HG03342 (cell line): ENCODE measurements at regions not wholly inside any gene's neighbourhood (a gene's known extent, or its start where the extent isn't known, plus 50 kb on each side); places are given as distances from the start of the nearest gene placed in this dataset.

Experiments used
- ATAC-seq: cut with Tn5 transposase; IDR thresholded peaks from one replicate; pipeline ENCODE4 v1.9.1; 2021; ENCODE audit warnings: mild to moderate bottlenecking, moderate library complexity; ENCODE audit not compliant: unreplicated experiment

GRCh38 chr2:12050396-12050795 lies 304.0 kb downstream of the LPIN1 start:
- no peak for ATAC-seq

DNA sequence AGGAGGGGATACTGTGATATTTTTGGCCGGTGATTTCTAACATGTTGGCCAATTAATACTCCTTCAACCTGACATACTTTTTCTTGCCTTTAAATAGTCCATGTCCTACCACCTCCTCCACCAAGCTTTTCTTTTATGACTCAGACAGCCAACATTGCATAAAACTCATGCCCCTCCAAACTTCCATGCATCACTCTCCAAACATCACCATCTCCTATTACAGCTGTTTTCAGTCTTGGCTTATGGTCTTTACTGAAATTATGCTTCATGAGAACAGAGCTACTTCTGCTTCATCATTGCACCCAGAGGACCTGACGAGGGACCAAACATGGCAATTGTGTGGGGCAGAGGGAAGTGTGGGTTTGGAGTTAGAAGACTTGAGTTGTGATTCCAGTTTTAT lies 305.4 kb downstream of the LPIN1 start:
- ATAC-seq = no peak

DNA sequence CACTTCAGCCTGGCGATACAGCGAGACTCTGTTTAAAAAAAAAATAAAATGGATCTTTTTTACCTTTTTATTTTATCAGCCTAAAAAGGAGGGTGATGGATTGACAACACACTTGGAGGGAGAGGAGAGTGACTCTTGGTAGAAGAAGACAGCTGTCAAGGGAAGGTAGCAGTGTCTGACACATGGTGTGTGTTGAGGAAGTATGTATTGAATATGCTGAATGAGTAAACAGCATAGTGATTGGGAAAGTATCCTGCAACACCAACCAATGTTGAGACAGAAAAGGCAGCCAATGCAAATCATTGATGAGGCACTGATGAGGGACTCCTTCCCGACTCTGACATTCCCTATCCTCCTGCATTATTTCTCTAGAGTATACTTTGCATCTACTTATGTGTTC lies 306.4 kb downstream of the LPIN1 start:
- ATAC-seq = no peak

GRCh38 chr2:12054956-12055618 lies 308.7 kb downstream of the LPIN1 start:
- no peak for ATAC-seq

DNA sequence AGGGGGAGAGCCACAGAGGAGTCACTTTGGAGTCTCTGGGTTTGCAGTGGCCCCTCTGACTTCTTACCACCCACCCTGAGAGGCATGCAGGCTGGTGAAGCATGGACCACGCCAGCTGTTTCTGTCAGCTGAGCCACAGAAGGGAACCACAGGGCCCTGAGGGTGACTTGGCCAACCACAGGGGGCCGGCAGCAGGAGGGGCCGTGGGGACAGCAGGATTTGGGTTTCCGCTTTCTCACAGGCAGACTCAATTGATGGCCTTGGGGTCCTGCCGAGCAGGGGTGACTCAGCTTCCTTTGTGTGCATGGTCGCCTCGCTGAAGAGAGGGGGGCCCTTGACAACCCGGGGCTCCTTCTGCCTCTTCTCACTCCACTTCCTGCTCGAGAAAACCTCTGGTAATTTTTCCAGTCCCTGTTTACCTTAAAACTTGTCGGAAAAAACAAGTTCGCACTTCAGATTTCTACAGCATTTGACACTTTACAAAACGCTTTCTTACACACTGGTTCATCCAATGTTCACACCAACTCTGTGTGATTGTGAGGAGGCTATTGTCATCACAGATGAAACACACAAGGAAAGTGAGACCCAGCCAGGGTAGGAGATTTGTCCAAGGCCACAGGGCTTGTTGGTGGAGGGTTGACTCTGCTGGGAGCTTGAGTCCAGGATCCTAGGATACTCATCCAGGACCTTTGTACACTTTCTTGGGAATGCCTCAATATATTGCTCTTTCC lies 311.2 kb downstream of the LPIN1 start:
- ATAC-seq = peak; percentile 89

DNA sequence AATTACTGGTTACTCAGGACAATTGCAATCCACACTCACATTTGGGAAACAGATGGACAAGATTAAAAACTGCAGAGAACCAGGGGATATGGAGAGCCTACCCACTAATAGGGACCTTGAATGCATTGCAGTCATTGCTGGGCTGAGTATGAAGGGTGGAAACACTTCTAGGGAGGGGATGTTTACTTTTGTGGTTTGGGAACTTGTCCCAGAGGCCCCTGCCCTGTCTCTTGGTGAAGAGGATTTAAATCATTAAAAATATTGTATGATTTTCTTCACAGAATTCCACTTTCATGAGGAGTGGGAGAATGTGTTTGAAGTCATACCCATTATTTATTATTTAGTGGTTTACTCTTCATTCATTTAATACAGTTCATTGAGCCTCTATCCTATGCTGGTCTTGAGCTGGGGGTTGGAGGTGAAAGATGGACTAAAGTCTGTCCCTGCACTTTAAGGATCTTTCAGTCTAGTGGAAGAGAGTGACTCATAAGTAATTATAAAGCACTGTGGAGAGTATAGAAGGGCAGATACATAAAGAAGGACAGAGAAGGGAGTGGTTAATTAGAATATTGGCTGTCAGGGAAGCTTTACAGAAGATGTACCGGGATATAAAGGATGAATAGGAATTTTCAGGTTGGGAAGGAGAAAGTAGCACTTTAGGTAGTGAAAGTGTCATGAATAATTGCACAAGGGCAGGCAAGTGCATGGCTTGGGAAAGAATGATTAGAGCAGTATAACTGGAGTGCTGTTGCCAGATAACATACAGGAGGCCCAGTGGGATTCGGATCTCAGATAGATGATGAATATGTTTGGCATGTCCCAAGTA lies 313.4 kb downstream of the LPIN1 start:
- no peak for ATAC-seq

DNA sequence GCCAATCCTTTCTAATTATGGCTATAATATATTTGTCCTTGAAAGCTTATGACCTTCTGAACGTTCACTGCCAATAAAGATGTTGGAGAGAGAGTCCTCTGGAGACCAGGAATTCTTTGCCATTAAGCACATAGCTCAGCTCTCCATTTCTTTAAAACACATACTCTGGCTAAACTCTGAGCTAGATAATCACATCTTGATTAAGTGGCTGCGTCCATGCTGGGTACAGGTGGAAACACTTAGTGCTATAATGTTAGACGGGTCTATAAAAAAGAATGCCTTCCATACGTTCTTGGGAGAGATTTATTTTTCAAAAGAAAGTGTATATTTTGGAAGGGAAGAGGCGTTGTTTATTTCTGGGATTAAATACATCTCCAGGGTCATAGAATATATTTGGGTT lies 314.5 kb downstream of the LPIN1 start:
- ATAC-seq = no peak

DNA sequence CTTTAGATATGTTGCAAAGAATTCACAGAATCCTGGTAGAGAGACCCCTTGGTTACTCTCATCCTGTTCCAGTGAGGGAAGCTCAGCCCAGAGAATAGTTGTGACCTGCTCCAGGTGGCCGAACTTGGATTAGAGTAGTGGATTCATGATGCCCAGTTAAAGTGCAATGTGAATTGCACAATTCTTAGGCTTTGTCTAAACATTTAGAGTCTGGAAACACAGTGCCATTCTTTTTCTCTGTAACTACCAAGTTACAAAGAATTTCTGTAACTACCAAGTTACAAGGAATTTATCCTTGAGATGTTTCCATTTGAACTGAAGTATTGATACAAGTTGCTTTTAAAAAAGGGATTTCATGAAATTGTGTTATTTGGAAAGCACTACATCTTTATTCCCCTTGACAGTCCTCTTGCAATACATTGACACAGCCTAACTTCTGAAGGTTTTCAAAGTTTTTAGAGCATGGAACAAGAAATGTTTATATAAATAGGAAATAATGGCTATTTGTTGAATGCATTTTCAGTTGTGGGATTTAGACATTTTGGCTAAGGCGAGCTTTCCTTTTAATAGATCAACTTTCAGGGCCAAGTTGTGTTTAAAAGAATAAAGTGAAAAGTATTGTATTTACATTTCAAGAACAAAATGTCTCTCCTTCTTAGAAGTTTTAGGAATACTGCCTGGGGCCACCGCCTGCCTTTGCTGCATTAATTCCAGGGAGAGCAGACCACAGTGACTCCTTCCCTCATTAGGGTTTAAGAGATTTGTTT lies 315.0 kb downstream of the LPIN1 start:
- no peak for ATAC-seq

- no peak for ATAC-seq
These were observed 315.6 kb downstream of the LPIN1 start for GRCh38 chr2:12062053-12062395.

DNA sequence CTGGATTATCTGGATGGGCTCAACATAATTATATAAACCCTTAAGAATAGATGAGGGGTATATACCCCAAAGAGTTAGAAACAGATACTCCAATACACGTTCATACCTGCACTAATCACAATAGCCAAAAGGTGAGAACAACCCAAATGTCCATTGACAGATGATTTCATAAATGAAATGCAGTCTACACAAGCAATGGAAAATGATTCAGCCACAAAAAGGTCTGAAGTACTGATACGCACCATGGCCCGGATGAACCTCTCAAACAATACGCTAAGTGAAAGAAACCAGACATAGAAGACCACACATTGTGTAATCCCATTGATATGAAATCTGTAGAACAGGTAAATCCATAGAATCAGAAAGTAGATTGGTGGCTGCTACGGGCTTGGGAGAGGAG lies 316.8 kb downstream of the LPIN1 start:
- ATAC-seq = no peak

DNA sequence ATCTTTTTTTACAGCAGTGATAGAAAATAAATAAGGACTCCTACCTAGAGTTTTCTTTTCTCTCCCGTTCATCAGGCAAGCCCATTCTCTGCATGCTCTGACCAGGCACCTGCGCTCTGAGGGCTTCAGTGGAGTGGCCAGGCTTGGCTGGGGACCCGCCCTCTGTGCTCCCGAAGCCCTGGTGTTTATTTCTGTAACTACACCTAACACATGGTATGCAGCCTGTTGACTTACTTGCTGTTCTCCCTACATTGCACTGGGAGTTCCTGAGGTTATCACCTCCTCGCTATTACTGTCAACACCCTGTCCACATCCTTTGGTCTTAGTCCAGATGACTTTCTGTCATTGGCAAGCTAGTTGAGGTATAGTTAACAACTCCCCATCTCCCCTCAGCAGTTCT lies 317.7 kb downstream of the LPIN1 start:
- no peak for ATAC-seq

GRCh38 chr2:12066116-12066515 lies 319.7 kb downstream of the LPIN1 start:
- no peak for ATAC-seq

DNA sequence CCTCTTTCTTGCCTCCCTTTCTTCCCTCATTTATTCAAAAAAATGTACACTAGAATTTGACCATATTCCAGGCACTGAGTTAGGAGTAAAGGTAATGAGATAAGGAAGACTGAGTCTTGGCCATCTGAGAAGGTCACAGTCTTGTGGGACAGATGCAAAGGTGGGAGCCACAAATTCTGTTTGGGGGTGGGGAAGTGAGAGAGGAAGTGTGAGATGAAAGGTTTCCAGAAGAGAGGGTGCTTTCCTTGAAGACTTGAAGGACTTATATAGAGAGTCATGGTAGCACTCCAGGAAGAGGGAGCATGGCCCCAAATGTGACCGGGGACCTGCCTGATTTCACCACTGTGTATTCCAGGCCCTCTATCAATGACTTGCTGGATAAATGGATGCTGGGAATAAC lies 320.6 kb downstream of the LPIN1 start:
- ATAC-seq = no peak

DNA sequence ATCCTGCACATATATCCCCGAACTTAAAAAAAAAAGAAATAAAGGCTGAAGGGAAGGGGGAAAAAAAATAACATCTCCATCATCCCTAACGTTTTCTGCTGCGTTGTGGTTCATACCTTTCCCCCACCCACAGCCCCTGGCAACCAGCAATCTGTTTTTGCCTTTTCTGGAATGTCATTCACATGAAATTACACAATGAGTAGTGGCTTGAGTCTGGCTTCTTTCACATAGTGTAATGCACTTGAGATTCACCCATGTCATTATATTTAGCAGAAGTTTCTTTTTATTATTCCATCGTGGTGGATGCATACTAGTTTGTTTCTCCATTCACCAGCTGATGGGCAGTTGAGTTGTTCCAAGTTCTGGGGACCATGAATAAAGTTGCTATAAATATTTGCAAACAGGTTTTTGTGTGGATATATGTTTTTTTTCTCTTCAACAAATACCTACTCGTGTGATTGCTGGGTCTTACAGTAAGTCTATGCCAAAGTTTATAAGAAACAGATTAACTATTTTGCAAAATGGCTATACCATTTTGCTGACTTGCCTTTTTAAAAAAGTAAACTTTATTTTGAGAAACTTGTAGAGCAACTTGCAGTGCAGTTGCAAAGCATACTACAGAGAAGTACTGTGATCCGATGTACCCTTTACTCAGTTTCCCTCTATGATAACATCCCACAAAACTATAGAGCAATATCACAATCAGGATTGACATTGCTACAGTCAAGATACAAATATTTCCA lies 322.5 kb downstream of the LPIN1 start:
- no peak for ATAC-seq

GRCh38 chr2:12070153-12070552 lies 323.7 kb downstream of the LPIN1 start:
- ATAC-seq = no peak

DNA sequence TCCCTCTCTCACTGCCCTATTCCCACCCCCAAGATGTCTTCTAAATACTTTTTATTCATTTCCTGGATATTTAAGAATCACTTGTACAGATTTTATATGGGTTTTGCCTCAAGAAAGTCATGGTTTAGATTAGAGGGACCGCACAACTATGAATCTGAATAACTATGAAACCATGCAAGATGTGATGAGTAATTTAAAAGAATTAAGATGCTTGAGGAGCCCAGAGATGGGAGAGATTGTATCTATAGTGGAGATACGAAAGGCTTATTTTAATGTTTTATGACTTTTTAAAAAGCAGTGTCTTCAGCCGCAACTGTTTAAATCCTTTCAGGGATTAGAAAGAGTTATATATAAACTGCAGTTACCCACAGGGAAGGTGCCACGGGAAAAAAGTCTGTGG lies 324.1 kb downstream of the LPIN1 start:
- no peak for ATAC-seq

DNA sequence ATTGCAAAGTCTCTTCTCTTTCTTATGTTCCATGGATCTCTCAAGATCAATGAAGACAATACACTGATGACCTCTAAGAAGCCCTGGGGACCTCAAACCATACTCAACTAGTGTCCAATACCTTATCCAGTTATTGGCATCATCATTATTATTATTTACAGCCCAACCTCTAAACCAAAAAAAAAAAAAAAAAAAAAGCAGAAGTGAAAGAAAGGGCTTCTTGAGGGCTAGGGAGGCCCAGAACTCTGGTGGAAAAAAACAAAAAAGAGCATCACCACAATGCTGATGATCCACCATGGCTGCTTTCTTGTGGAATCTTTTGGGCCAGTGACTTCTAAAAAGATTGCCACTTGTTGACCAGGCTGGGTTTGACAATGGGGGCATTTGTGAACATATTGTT lies 324.9 kb downstream of the LPIN1 start:
- peak; percentile 76 for ATAC-seq

DNA sequence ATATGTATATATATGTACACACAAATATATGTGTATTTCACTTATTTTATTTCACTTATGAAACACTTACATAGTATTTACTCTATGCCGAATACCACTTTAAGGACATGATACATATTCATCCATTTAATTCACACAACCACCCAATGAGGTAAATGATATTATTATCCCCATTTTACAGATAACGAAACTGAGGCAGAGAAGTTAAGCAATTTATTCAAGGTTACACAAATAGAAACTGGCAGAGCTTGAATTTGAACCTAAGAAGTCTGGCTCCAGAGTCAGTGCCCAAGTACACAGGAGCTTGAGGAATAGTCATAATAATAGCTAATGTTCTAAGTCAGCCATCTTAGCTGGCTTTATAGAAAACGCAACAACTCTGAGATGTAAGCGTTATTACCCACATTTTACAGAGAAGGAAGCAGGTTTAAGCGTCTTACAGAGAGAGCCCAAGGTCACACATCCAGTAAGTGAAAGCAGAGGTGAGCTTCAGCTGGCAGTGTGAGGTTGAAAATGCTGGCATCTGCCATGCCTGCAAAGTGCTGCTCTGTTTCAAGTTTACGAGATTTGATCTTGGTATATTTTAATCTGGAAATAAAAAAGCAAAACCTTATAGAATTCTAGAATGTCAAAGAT lies 326.9 kb downstream of the LPIN1 start:
- ATAC-seq = no peak

- no peak for ATAC-seq
These were observed 327.9 kb downstream of the LPIN1 start for GRCh38 chr2:12074126-12074844.

GRCh38 chr2:12074845-12075217 lies 328.4 kb downstream of the LPIN1 start:
- no peak for ATAC-seq
